ENCODE measurements at regions not wholly inside any gene's neighbourhood (a gene's known extent, or its start where the extent isn't known, plus 50 kb on each side); places are given as distances from the start of the nearest gene placed in this dataset.

- peaks cover 9% of the 10 kb centered on the region for H3K4me1 ChIP-seq (ENCODE audit: low read depth)
- DNase-seq (ENCODE audit: low read depth in 1 of 2, low spot score in 1 of 2) = peak in 1 of 2 donors; percentile 66
- no peaks in the 10 kb centered on the region for H3K27me3 ChIP-seq
- H3K4me3 ChIP-seq = no peak overlapping the region
- no peak overlapping the region for H3K27ac ChIP-seq
- H3K36me3 ChIP-seq = no peaks in the 10 kb centered on the region
- no peak for TF ChIP-seq CTCF (IDR thresholded peaks at IDR 0.05; ENCODE audit: low read depth, low read length)
- no peaks in the 10 kb centered on the region for H3K9me3 ChIP-seq (ENCODE audit: low read depth)
Observed at GRCh38 chr6:82033631-82034211, 213.8 kb downstream of the IBTK start.

GRCh38 chr6:82032444-82032843, 215.1 kb downstream of the IBTK start:
- Histone ChIP-seq H3K9me3 (ENCODE audit: low read depth) (no peaks in the 10 kb centered on the region), H3K27ac (no peak overlapping the region), H3K4me1 (ENCODE audit: low read depth) (peaks cover 9% of the 10 kb centered on the region), H3K4me3 (no peak overlapping the region), H3K27me3 (no peaks in the 10 kb centered on the region), H3K36me3 (no peaks in the 10 kb centered on the region)
- no peak for DNase-seq (ENCODE audit: low read depth in 1 of 2, low spot score in 1 of 2)
- no peak for TF ChIP-seq CTCF (IDR thresholded peaks at IDR 0.05; ENCODE audit: low read depth, low read length)

GRCh38 chr6:82030761-82031503, 216.6 kb downstream of the IBTK start:
- Histone ChIP-seq H3K9me3 (ENCODE audit: low read depth) (no peaks in the 10 kb centered on the region), H3K27me3 (no peaks in the 10 kb centered on the region), H3K4me3 (no peak overlapping the region), H3K4me1 (ENCODE audit: low read depth) (peaks cover 9% of the 10 kb centered on the region), H3K27ac (peak overlapping the region; percentile 49), H3K36me3 (no peaks in the 10 kb centered on the region)
- peak in 1 of 2 donors; percentile 5 for DNase-seq (ENCODE audit: low read depth in 1 of 2, low spot score in 1 of 2)
- no peak for TF ChIP-seq CTCF (IDR thresholded peaks at IDR 0.05; ENCODE audit: low read depth, low read length)

GRCh38 chr6:82030301-82030700, 217.2 kb downstream of the IBTK start:
- Histone ChIP-seq H3K27ac (peak overlapping the region; percentile 49), H3K4me1 (ENCODE audit: low read depth) (peaks cover 9% of the 10 kb centered on the region), H3K9me3 (ENCODE audit: low read depth) (no peaks in the 10 kb centered on the region), H3K4me3 (no peak overlapping the region), H3K27me3 (no peaks in the 10 kb centered on the region), H3K36me3 (no peaks in the 10 kb centered on the region)
- no peak for TF ChIP-seq CTCF (IDR thresholded peaks at IDR 0.05; ENCODE audit: low read depth, low read length)
- DNase-seq (ENCODE audit: low read depth in 1 of 2, low spot score in 1 of 2) = no peak

- H3K27ac ChIP-seq = no peak overlapping the region
- H3K27me3 ChIP-seq = no peaks in the 10 kb centered on the region
- no peak for DNase-seq (ENCODE audit: low read depth in 1 of 2, low spot score in 1 of 2)
- no peak overlapping the region for H3K4me3 ChIP-seq
- no peak for TF ChIP-seq CTCF (IDR thresholded peaks at IDR 0.05; ENCODE audit: low read depth, low read length)
- no peaks in the 10 kb centered on the region for H3K36me3 ChIP-seq
- no peaks in the 10 kb centered on the region for H3K4me1 ChIP-seq (ENCODE audit: low read depth)
- no peaks in the 10 kb centered on the region for H3K9me3 ChIP-seq (ENCODE audit: low read depth)
Observed at GRCh38 chr6:82025271-82025670, 222.3 kb downstream of the IBTK start.
